ENCODE measurements at regions not wholly inside any gene's neighbourhood (a gene's known extent, or its start where the extent isn't known, plus 50 kb on each side); places are given as distances from the start of the nearest gene placed in this dataset.
"Not testable (repeated sequence)": the region's sequence is repeated elsewhere in the genome, so short reads cannot be mapped to it uniquely, and the experiment has no call there.

- 96% methylated on average over 55 of the region's 55 CpGs for WGBS
- H3K27ac ChIP-seq (ENCODE audit: low read depth in 1 of 2, low read length in 1 of 2); H3K9me3 ChIP-seq (ENCODE audit: control insufficient read depth in 2 of 2, insufficient read depth in 1 of 2, low read length in 1 of 2); H3K36me3 ChIP-seq (ENCODE audit: control insufficient read depth in 2 of 2, insufficient read depth in 2 of 2, low read length in 1 of 2); H3K4me1 ChIP-seq (ENCODE audit: control insufficient read depth in 2 of 2, insufficient read depth in 2 of 2, low read length in 2 of 2); H3K4me3 ChIP-seq (ENCODE audit: low read length in 2 of 2); H3K27me3 ChIP-seq (ENCODE audit: control insufficient read depth in 2 of 2, insufficient read depth in 1 of 2, low read length in 1 of 2); DNase-seq (ENCODE audit: low read depth in 6 of 9, low spot score in 9 of 9): not testable (repeated sequence)
Measured at GRCh38 chr14:81623771-81624396, 90.2 kb upstream of the SEL1L start.

- Histone ChIP-seq H3K36me3 (ENCODE audit: control insufficient read depth in 2 of 2, insufficient read depth in 2 of 2, low read length in 1 of 2) (no peaks in the 10 kb centered on the region), H3K9me3 (ENCODE audit: control insufficient read depth in 2 of 2, insufficient read depth in 1 of 2, low read length in 1 of 2) (no peaks in the 10 kb centered on the region), H3K27ac (ENCODE audit: low read depth in 1 of 2, low read length in 1 of 2) (no peak overlapping the region), H3K27me3 (ENCODE audit: control insufficient read depth in 2 of 2, insufficient read depth in 1 of 2, low read length in 1 of 2) (no peaks in the 10 kb centered on the region), H3K4me1 (ENCODE audit: control insufficient read depth in 2 of 2, insufficient read depth in 2 of 2, low read length in 2 of 2) (no peaks in the 10 kb centered on the region), H3K4me3 (ENCODE audit: low read length in 2 of 2) (no peak overlapping the region)
- DNase-seq (ENCODE audit: low read depth in 6 of 9, low spot score in 9 of 9) = peak in 2 of 9 donors; percentile 2 to 10
- 1% methylated on average over 1 of the region's 1 CpG for WGBS
Measured at GRCh38 chr14:81625343-81625742, 91.7 kb upstream of the SEL1L start.

- Histone ChIP-seq H3K36me3 (ENCODE audit: control insufficient read depth in 2 of 2, insufficient read depth in 2 of 2, low read length in 1 of 2) (no peaks in the 10 kb centered on the region), H3K27me3 (ENCODE audit: control insufficient read depth in 2 of 2, insufficient read depth in 1 of 2, low read length in 1 of 2) (no peaks in the 10 kb centered on the region), H3K27ac (ENCODE audit: low read depth in 1 of 2, low read length in 1 of 2) (no peak overlapping the region), H3K9me3 (ENCODE audit: control insufficient read depth in 2 of 2, insufficient read depth in 1 of 2, low read length in 1 of 2) (no peaks in the 10 kb centered on the region), H3K4me3 (ENCODE audit: low read length in 2 of 2) (no peak overlapping the region), H3K4me1 (ENCODE audit: control insufficient read depth in 2 of 2, insufficient read depth in 2 of 2, low read length in 2 of 2) (no peaks in the 10 kb centered on the region)
- no peak for DNase-seq (ENCODE audit: low read depth in 6 of 9, low spot score in 9 of 9)
Measured at GRCh38 chr14:81632157-81632556, 98.5 kb upstream of the SEL1L start.

- no peak for DNase-seq (ENCODE audit: low read depth in 6 of 9, low spot score in 9 of 9)
- no peaks in the 10 kb centered on the region for H3K9me3 ChIP-seq (ENCODE audit: control insufficient read depth in 2 of 2, insufficient read depth in 1 of 2, low read length in 1 of 2)
Measured at GRCh38 chr14:81633496-81633895, 99.8 kb upstream of the SEL1L start.

GRCh38 chr14:81637639-81638038, 104.0 kb upstream of the SEL1L start:
- WGBS = 80% methylated on average over 1 of the region's 1 CpG
- H3K4me3 ChIP-seq (ENCODE audit: low read length in 2 of 2) = no peak overlapping the region
- no peaks in the 10 kb centered on the region for H3K36me3 ChIP-seq (ENCODE audit: control insufficient read depth in 2 of 2, insufficient read depth in 2 of 2, low read length in 1 of 2)
- H3K4me1 ChIP-seq (ENCODE audit: control insufficient read depth in 2 of 2, insufficient read depth in 2 of 2, low read length in 2 of 2) = no peaks in the 10 kb centered on the region
- no peak overlapping the region for H3K27ac ChIP-seq (ENCODE audit: low read depth in 1 of 2, low read length in 1 of 2)
- H3K27me3 ChIP-seq (ENCODE audit: control insufficient read depth in 2 of 2, insufficient read depth in 1 of 2, low read length in 1 of 2) = no peaks in the 10 kb centered on the region
- no peak for DNase-seq (ENCODE audit: low read depth in 6 of 9, low spot score in 9 of 9)
- no peaks in the 10 kb centered on the region for H3K9me3 ChIP-seq (ENCODE audit: control insufficient read depth in 2 of 2, insufficient read depth in 1 of 2, low read length in 1 of 2)

More at GRCh38 chr14:81633496-81633895, 99.8 kb upstream of the SEL1L start:
- H3K4me3 ChIP-seq (ENCODE audit: low read length in 2 of 2) = no peak overlapping the region
- H3K27ac ChIP-seq (ENCODE audit: low read depth in 1 of 2, low read length in 1 of 2) = no peak overlapping the region
- H3K4me1 ChIP-seq (ENCODE audit: control insufficient read depth in 2 of 2, insufficient read depth in 2 of 2, low read length in 2 of 2) = no peaks in the 10 kb centered on the region
- H3K27me3 ChIP-seq (ENCODE audit: control insufficient read depth in 2 of 2, insufficient read depth in 1 of 2, low read length in 1 of 2) = no peaks in the 10 kb centered on the region
- H3K36me3 ChIP-seq (ENCODE audit: control insufficient read depth in 2 of 2, insufficient read depth in 2 of 2, low read length in 1 of 2) = no peaks in the 10 kb centered on the region

GRCh38 chr14:81638656-81639280, 105.1 kb upstream of the SEL1L start:
- 93% methylated on average over 3 of the region's 3 CpGs for WGBS
- DNase-seq (ENCODE audit: low read depth in 6 of 9, low spot score in 9 of 9) = no peak

GRCh38 chr14:81653626-81654025, 120.0 kb upstream of the SEL1L start:
- no peaks in the 10 kb centered on the region for H3K36me3 ChIP-seq (ENCODE audit: control insufficient read depth in 2 of 2, insufficient read depth in 2 of 2, low read length in 1 of 2)
- DNase-seq (ENCODE audit: low read depth in 6 of 9, low spot score in 9 of 9) = no peak
- no peaks in the 10 kb centered on the region for H3K27me3 ChIP-seq (ENCODE audit: control insufficient read depth in 2 of 2, insufficient read depth in 1 of 2, low read length in 1 of 2)
- 90% methylated on average over 2 of the region's 2 CpGs for WGBS
- H3K4me1 ChIP-seq (ENCODE audit: control insufficient read depth in 2 of 2, insufficient read depth in 2 of 2, low read length in 2 of 2) = no peaks in the 10 kb centered on the region
- H3K4me3 ChIP-seq (ENCODE audit: low read length in 2 of 2) = no peak overlapping the region
- no peak overlapping the region for H3K27ac ChIP-seq (ENCODE audit: low read depth in 1 of 2, low read length in 1 of 2)
- no peaks in the 10 kb centered on the region for H3K9me3 ChIP-seq (ENCODE audit: control insufficient read depth in 2 of 2, insufficient read depth in 1 of 2, low read length in 1 of 2)

More at GRCh38 chr14:81638656-81639280, 105.1 kb upstream of the SEL1L start:
- Histone ChIP-seq H3K27ac (ENCODE audit: low read depth in 1 of 2, low read length in 1 of 2) (no peak overlapping the region), H3K4me1 (ENCODE audit: control insufficient read depth in 2 of 2, insufficient read depth in 2 of 2, low read length in 2 of 2) (no peaks in the 10 kb centered on the region), H3K4me3 (ENCODE audit: low read length in 2 of 2) (no peak overlapping the region), H3K9me3 (ENCODE audit: control insufficient read depth in 2 of 2, insufficient read depth in 1 of 2, low read length in 1 of 2) (no peaks in the 10 kb centered on the region), H3K27me3 (ENCODE audit: control insufficient read depth in 2 of 2, insufficient read depth in 1 of 2, low read length in 1 of 2) (no peaks in the 10 kb centered on the region), H3K36me3 (ENCODE audit: control insufficient read depth in 2 of 2, insufficient read depth in 2 of 2, low read length in 1 of 2) (no peaks in the 10 kb centered on the region)

- H3K36me3 ChIP-seq (ENCODE audit: control insufficient read depth in 2 of 2, insufficient read depth in 2 of 2, low read length in 1 of 2) = no peaks in the 10 kb centered on the region
- H3K4me3 ChIP-seq (ENCODE audit: low read length in 2 of 2) = no peak overlapping the region
- H3K4me1 ChIP-seq (ENCODE audit: control insufficient read depth in 2 of 2, insufficient read depth in 2 of 2, low read length in 2 of 2) = no peaks in the 10 kb centered on the region
- no peak overlapping the region for H3K27ac ChIP-seq (ENCODE audit: low read depth in 1 of 2, low read length in 1 of 2)
- DNase-seq (ENCODE audit: low read depth in 6 of 9, low spot score in 9 of 9) = no peak
- H3K9me3 ChIP-seq (ENCODE audit: control insufficient read depth in 2 of 2, insufficient read depth in 1 of 2, low read length in 1 of 2) = no peaks in the 10 kb centered on the region
- WGBS = 84% methylated on average over 6 of the region's 6 CpGs
- H3K27me3 ChIP-seq (ENCODE audit: control insufficient read depth in 2 of 2, insufficient read depth in 1 of 2, low read length in 1 of 2) = no peaks in the 10 kb centered on the region
Measured at GRCh38 chr14:81655423-81656314, 122.0 kb upstream of the SEL1L start.

GRCh38 chr14:81656811-81657210, 123.2 kb upstream of the SEL1L start:
- Histone ChIP-seq H3K36me3 (ENCODE audit: control insufficient read depth in 2 of 2, insufficient read depth in 2 of 2, low read length in 1 of 2) (no peaks in the 10 kb centered on the region), H3K27ac (ENCODE audit: low read depth in 1 of 2, low read length in 1 of 2) (no peak overlapping the region), H3K4me1 (ENCODE audit: control insufficient read depth in 2 of 2, insufficient read depth in 2 of 2, low read length in 2 of 2) (no peaks in the 10 kb centered on the region), H3K9me3 (ENCODE audit: control insufficient read depth in 2 of 2, insufficient read depth in 1 of 2, low read length in 1 of 2) (no peaks in the 10 kb centered on the region), H3K27me3 (ENCODE audit: control insufficient read depth in 2 of 2, insufficient read depth in 1 of 2, low read length in 1 of 2) (no peaks in the 10 kb centered on the region), H3K4me3 (ENCODE audit: low read length in 2 of 2) (no peak overlapping the region)
- 60% methylated on average over 4 of the region's 4 CpGs for WGBS
- no peak for DNase-seq (ENCODE audit: low read depth in 6 of 9, low spot score in 9 of 9)

All from thymus (tissue), 11 donors.